SU-DHL-6 (cell line): ENCODE measurements at regions not wholly inside any gene's neighbourhood (a gene's known extent, or its start where the extent isn't known, plus 50 kb on each side); places are given as distances from the start of the nearest gene placed in this dataset.

Source experiments
- EZH2phosphoT487 ChIP-seq: fragments of 200-600 bp; sonication (generic), shearing (Covaris generic); conservative IDR thresholded peaks from 2 replicates; pipeline ENCODE4 v1.6.1; 2018; ENCODE audit warnings: mild to moderate bottlenecking, antibody characterized with exemption, low read length, moderate library complexity, mixed read lengths
- TF ChIP-seq, protein P1 (sequence below): fragments of 200-600 bp; sonication (generic); IDR thresholded peaks from one replicate; pipeline ENCODE4 v1.5.1; 2017; ENCODE audit warnings: antibody characterized with exemption, mild to moderate bottlenecking, low read length, moderate library complexity; ENCODE audit not compliant: insufficient read depth, poor library complexity, severe bottlenecking

DNA sequence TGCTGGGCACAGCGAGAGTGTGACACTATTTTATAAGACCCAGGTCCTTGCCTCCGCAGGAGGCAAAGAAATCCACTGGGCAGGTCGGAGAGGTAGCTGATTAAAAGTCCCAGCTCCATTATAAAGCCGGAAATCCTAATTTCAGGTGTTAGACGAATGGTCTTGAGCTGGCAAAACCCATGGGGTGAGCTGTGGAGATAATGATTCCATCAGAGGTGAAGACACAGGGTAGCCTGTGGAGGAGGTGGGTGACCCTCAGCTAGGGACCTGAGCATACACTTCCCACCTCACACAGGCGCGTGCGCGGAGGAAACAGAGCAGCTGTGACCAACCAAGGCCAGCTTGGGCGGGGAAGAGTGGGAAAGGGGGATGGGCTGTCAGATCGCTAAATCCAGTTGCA lies 201.7 kb upstream of the CXCR4 start:
- TF ChIP-seq, protein P1, sequence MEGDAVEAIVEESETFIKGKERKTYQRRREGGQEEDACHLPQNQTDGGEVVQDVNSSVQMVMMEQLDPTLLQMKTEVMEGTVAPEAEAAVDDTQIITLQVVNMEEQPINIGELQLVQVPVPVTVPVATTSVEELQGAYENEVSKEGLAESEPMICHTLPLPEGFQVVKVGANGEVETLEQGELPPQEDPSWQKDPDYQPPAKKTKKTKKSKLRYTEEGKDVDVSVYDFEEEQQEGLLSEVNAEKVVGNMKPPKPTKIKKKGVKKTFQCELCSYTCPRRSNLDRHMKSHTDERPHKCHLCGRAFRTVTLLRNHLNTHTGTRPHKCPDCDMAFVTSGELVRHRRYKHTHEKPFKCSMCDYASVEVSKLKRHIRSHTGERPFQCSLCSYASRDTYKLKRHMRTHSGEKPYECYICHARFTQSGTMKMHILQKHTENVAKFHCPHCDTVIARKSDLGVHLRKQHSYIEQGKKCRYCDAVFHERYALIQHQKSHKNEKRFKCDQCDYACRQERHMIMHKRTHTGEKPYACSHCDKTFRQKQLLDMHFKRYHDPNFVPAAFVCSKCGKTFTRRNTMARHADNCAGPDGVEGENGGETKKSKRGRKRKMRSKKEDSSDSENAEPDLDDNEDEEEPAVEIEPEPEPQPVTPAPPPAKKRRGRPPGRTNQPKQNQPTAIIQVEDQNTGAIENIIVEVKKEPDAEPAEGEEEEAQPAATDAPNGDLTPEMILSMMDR: no peak
- TF ChIP-seq EZH2phosphoT487: no peak
